H1 (cell line): ENCODE measurements at regions not wholly inside any gene's neighbourhood (a gene's known extent, or its start where the extent isn't known, plus 50 kb on each side); places are given as distances from the start of the nearest gene placed in this dataset.

Experiments used
- CTCF ChIA-PET: fragments of 300-600 bp; sonication (Branson Sonifier 250); formaldehyde crosslinking; loops from one replicate; lab custom pipeline; 2021; ENCODE audit not compliant: partially characterized antibody; lab: Charles Lee
- POLR2A ChIA-PET: fragments of 300-600 bp; sonication (Branson Sonifier 250); formaldehyde crosslinking; loops from one replicate; lab custom pipeline; 2021; ENCODE audit warnings: inconsistent platforms; ENCODE audit not compliant: partially characterized antibody; lab: Charles Lee
- DNase-seq, 2 experiments: peaks; one replicate each; pipeline versions ENCODE4 v3.0.0 to v3.0.0-alpha.2; 2010 to 2022; ENCODE audit warnings: low spot score in 2 of 2, low read depth in 1 of 2, mixed read lengths in 1 of 2
- FAIRE-seq: peaks from 2 replicates; lab custom pipeline; 2011; peaks lifted over from hg19 to GRCh38; lab: Jason Lieb, UNC
- H2AFZ ChIP-seq: 2 replicates; pipeline ENCODE4 v1.8.1; 2012; ENCODE audit warnings: low read length, inconsistent platforms
- H2AK5ac ChIP-seq: 2 replicates; pipeline ENCODE4 v1.6.1; 2013; ENCODE audit warnings: low read depth, low read length
- H2BK120ac ChIP-seq: replicated peaks from 2 replicates; pipeline ENCODE3; 2013; ENCODE audit warnings: low read depth, low read length, inconsistent platforms
- H2BK12ac ChIP-seq: 2 replicates; pipeline ENCODE4 v1.6.1; 2013; ENCODE audit warnings: low read depth, low read length
- H2BK15ac ChIP-seq: 2 replicates; pipeline ENCODE4 v1.6.1; 2013; ENCODE audit warnings: low read length
- H2BK20ac ChIP-seq: 2 replicates; pipeline ENCODE4 v1.6.1; 2013; ENCODE audit warnings: low read length
- H2BK5ac ChIP-seq: 2 replicates; pipeline ENCODE4 v1.6.1; 2013; ENCODE audit warnings: low read depth, low read length
- H3K14ac ChIP-seq: 2 replicates; pipeline ENCODE4 v1.6.1; 2013; ENCODE audit warnings: inconsistent platforms; ENCODE audit not compliant: insufficient read length
- H3K18ac ChIP-seq: 2 replicates; pipeline ENCODE4 v1.6.1; 2013; ENCODE audit warnings: low read length; ENCODE audit errors: extremely low read depth
- H3K23ac ChIP-seq: 2 replicates; pipeline ENCODE4 v1.6.1; 2013; ENCODE audit warnings: inconsistent platforms; ENCODE audit not compliant: insufficient read length
- H3K23me2 ChIP-seq: 2 replicates; pipeline ENCODE4 v1.6.1; 2013; ENCODE audit warnings: low read depth, low read length
- H3K27ac ChIP-seq: 2 replicates; pipeline ENCODE4 v1.6.1; 2011; ENCODE audit warnings: low read depth, low read length, inconsistent platforms
- H3K27me3 ChIP-seq, 4 experiments: replicated peaks in 1 of 4; 1 replicate in 1 of 4; 2 replicates in 3 of 4; pipeline versions ENCODE4 v1.6.1 to v1.8.1; 2011 to 2013; ENCODE audit warnings: low read length in 3 of 4, mild to moderate bottlenecking in 3 of 4, inconsistent platforms in 2 of 4, mixed read lengths in 2 of 4, moderate library complexity in 1 of 4; ENCODE audit not compliant: control insufficient read depth in 3 of 4, insufficient read depth in 3 of 4; ENCODE audit errors: extremely low read depth in 1 of 4
- H3K36me3 ChIP-seq, 4 experiments: 2 replicates each; pipeline versions ENCODE4 v1.6.1 to v1.8.1; 2011 to 2013; ENCODE audit warnings: mild to moderate bottlenecking in 4 of 4, low read length in 3 of 4, moderate library complexity in 2 of 4, control low read depth in 1 of 4, inconsistent platforms in 1 of 4; ENCODE audit not compliant: insufficient read depth in 4 of 4, control insufficient read depth in 2 of 4
- H3K4ac ChIP-seq: replicated peaks from 2 replicates; pipeline ENCODE3; 2013; ENCODE audit warnings: low read length, low read depth, mixed read lengths, inconsistent platforms; ENCODE audit not compliant: insufficient read length
- H3K4me1 ChIP-seq, 4 experiments: replicated peaks in 1 of 4; 1 replicate in 1 of 4; 2 replicates in 3 of 4; pipeline versions ENCODE4 v1.6.1 to v1.8.1; 2011 to 2013; ENCODE audit warnings: low read length in 3 of 4, inconsistent platforms in 2 of 4, mixed read lengths in 1 of 4; ENCODE audit not compliant: insufficient read depth in 4 of 4, control insufficient read depth in 3 of 4
- H3K4me2 ChIP-seq, 2 experiments: 2 replicates each; pipeline versions ENCODE4 v1.6.1 to v1.8.1; 2011 to 2013; ENCODE audit warnings: low read depth in 2 of 2, low read length in 2 of 2, control low read depth in 1 of 2, inconsistent platforms in 1 of 2, mild to moderate bottlenecking in 1 of 2; ENCODE audit not compliant: insufficient read depth in 1 of 2
- H3K4me3 ChIP-seq, 4 experiments: fragments of 200-600, 300-600 bp in 1 of 4; sonication (generic), shearing (Covaris generic), sonication (Bioruptor Twin) in 1 of 4; 2 replicates each; pipeline versions ENCODE4 v1.5.1 to v1.8.1; 2011 to 2016; ENCODE audit warnings: low read length in 4 of 4, low read depth in 3 of 4, control low read depth in 2 of 4, inconsistent platforms in 2 of 4, mild to moderate bottlenecking in 2 of 4, mixed read lengths in 1 of 4, moderate library complexity in 1 of 4; ENCODE audit not compliant: insufficient read depth in 2 of 4; ENCODE audit errors: extremely low read depth in 1 of 4
- H3K56ac ChIP-seq: replicated peaks from 2 replicates; pipeline ENCODE3; 2013; ENCODE audit warnings: low read depth, mild to moderate bottlenecking, mixed read lengths, low read length, inconsistent platforms; ENCODE audit not compliant: insufficient read length
- H3K79me1 ChIP-seq: 2 replicates; pipeline ENCODE4 v1.6.1; 2013; ENCODE audit warnings: low read depth, low read length, control low read depth
- H3K79me2 ChIP-seq, 2 experiments: 2 replicates each; pipeline versions ENCODE4 v1.6.1 to v1.8.1; 2012 to 2013; ENCODE audit warnings: low read length in 2 of 2, mild to moderate bottlenecking in 2 of 2, inconsistent platforms in 1 of 2; ENCODE audit not compliant: insufficient read depth in 2 of 2, control insufficient read depth in 1 of 2
- H3K9ac ChIP-seq, 4 experiments: replicated peaks in 1 of 4; 1 replicate in 1 of 4; 2 replicates in 3 of 4; pipeline versions ENCODE4 v1.6.1 to v1.8.1; 2011 to 2013; ENCODE audit warnings: low read depth in 3 of 4, low read length in 3 of 4, control low read depth in 2 of 4, mild to moderate bottlenecking in 2 of 4, moderate library complexity in 2 of 4, inconsistent platforms in 1 of 4; ENCODE audit errors: extremely low read depth in 1 of 4
- H3K9me3 ChIP-seq, 2 experiments: 2 replicates each; pipeline versions ENCODE4 v1.6.1 to v1.8.1; 2012 to 2013; ENCODE audit warnings: mild to moderate bottlenecking in 2 of 2, moderate library complexity in 2 of 2, control low read depth in 1 of 2, inconsistent platforms in 1 of 2, low read depth in 1 of 2, low read length in 1 of 2, mixed read lengths in 1 of 2; ENCODE audit not compliant: insufficient read depth in 2 of 2
- H4K20me1 ChIP-seq, 2 experiments: replicated peaks in 1 of 2; 2 replicates each; pipeline versions ENCODE3 to v1.8.1; 2011 to 2013; ENCODE audit warnings: inconsistent platforms in 2 of 2, low read length in 2 of 2, mild to moderate bottlenecking in 1 of 2; ENCODE audit not compliant: insufficient read depth in 2 of 2, control insufficient read depth in 1 of 2
- H4K5ac ChIP-seq: 2 replicates; pipeline ENCODE4 v1.6.1; 2013; ENCODE audit warnings: low read length, low read depth, mixed read lengths, inconsistent platforms; ENCODE audit not compliant: insufficient read length
- H4K8ac ChIP-seq: 2 replicates; pipeline ENCODE4 v1.8.0; 2013; ENCODE audit warnings: mild to moderate bottlenecking, moderate library complexity, low read length, inconsistent platforms; ENCODE audit not compliant: insufficient read depth; ENCODE audit errors: extremely low read depth
- H4K91ac ChIP-seq: replicated peaks from 2 replicates; pipeline ENCODE3; 2013; ENCODE audit warnings: low read length, mixed read lengths, inconsistent platforms; ENCODE audit not compliant: insufficient read length
- ASH2L ChIP-seq: fragments of 200-600, 300-600 bp; sonication (generic); IDR thresholded peaks from one replicate; pipeline ENCODE4 v1.7.1; 2017; ENCODE audit warnings: low read length
- BRCA1 ChIP-seq: IDR thresholded peaks from 2 replicates; pipeline ENCODE4 v1.6.1; 2012; ENCODE audit warnings: low read depth, low read length, improper control_type of control experiment
- CBX5 ChIP-seq: fragments of 300-800, 300-1000 bp; sonication (generic); IDR thresholded peaks from 2 replicates; pipeline ENCODE4 v1.7.1; 2016; ENCODE audit warnings: antibody characterized with exemption, low read length, low read depth
- CREB1 ChIP-seq: IDR thresholded peaks from 2 replicates; pipeline ENCODE4 v1.6.1; 2012; ENCODE audit warnings: inconsistent platforms
- EP300 ChIP-seq, 2 experiments: IDR thresholded peaks; 1 replicate in 1 of 2; 2 replicates in 1 of 2; pipeline ENCODE4 v1.6.1; 2011 to 2012; ENCODE audit warnings: low read depth in 2 of 2, low read length in 2 of 2, mild to moderate bottlenecking in 2 of 2, borderline replicate concordance in 1 of 2, inconsistent platforms in 1 of 2, moderate library complexity in 1 of 2
- FOSL1 ChIP-seq: IDR thresholded peaks from 2 replicates; pipeline ENCODE4 v1.6.1; 2011; ENCODE audit warnings: mild to moderate bottlenecking, low read depth, low read length, moderate library complexity; ENCODE audit not compliant: insufficient read depth
- JUND ChIP-seq: IDR thresholded peaks from 2 replicates; pipeline ENCODE4 v1.6.1; 2011; ENCODE audit warnings: mild to moderate bottlenecking, improper control_type of control experiment, low read length
- KDM5A ChIP-seq: fragments of 200-600 bp; IDR thresholded peaks from 2 replicates; pipeline ENCODE4 v1.7.1; 2012; ENCODE audit warnings: mild to moderate bottlenecking, low read length, inconsistent platforms, mixed read lengths
- NANOG ChIP-seq: IDR thresholded peaks from 2 replicates; pipeline ENCODE4 v1.6.1; 2011; ENCODE audit warnings: low read length, low read depth, mild to moderate bottlenecking, inconsistent platforms; ENCODE audit not compliant: insufficient read depth, poor library complexity, severe bottlenecking
- POLR2A ChIP-seq, 2 experiments: IDR thresholded peaks; 1 replicate in 1 of 2; 2 replicates in 1 of 2; pipeline ENCODE4 v1.6.1; 2011; ENCODE audit warnings: low read depth in 2 of 2, low read length in 2 of 2, mild to moderate bottlenecking in 2 of 2; ENCODE audit errors: control extremely low read depth in 1 of 2
- POLR2AphosphoS5 ChIP-seq: IDR thresholded peaks from 2 replicates; pipeline ENCODE4 v1.6.1; 2011; ENCODE audit warnings: low read depth, low read length
- WGBS, 2 experiments: shearing (Covaris generic) in 1 of 2; methylation state at CpG; one replicate each; pipeline versions ENCODE4 v1.1.6 to v1.1.7; 2013 to 2015; ENCODE audit warnings: low lambda C conversion rate in 2 of 2, mixed read lengths in 2 of 2, inconsistent platforms in 1 of 2, low coverage in 1 of 2, missing lambda C conversion rate in 1 of 2; ENCODE audit not compliant: insufficient replicate concordance in 2 of 2, insufficient coverage in 1 of 2, insufficient read length in 1 of 2; ENCODE audit errors: extremely low coverage in 1 of 2, missing lambda C conversion rate in 1 of 2; 5-methylcytosine and 5-hydroxymethylcytosine counted together
- TF ChIP-seq, protein P1 (sequence below): IDR thresholded peaks from 2 replicates; pipeline ENCODE4 v1.6.1; 2011; ENCODE audit warnings: low read length, improper control_type of control experiment

DNA sequence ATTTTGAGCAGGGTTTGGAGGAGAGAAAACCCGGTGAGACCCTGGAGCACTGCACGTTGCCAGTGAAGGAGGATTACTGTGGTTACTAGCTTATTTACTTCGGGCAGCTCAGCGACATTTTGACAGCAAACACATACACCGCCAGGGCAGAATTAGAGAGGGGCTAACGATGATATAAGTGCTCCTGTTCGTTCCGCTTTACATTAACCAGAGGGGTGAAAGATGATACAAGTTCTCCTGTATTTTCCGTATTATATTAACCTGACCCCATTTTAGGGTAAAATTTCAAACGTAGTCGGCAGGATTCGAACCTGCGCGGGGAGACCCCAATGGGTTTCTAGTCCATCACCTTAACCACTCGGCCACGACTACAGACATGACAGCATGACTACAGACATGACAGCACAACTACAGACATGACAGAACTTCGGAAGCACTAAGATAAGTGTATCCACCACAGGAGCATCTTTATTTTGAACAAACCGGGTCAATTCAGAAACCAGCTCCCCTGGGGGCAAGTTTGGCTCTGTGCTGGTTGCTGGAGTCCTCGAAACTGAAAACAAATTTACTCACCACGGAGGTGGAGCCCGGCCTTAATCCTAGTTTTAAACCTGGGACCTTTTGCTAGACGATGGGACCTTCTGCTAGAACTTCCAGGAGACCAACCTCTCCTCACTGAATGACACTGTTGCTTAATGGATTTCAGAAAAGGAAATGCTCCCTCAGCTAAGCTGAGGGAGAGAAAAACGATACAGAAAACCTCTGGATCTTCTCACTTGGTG, 80.4 kb upstream of the ZNF184 start:
- H2BK20ac ChIP-seq, result no peak overlapping the region
- no peak overlapping the region for H4K91ac ChIP-seq
- ChIA-PET POLR2A (interaction anchor here (0.8 to 1.2 kb wide), 7 partner anchors 8 to 340 kb away, joined by 3 to 4 read pairs (median 3); a partner anchor contains a TSS), CTCF (interaction anchor here (1.0 to 1.8 kb wide), 6 partner anchors 8 to 1279 kb away, joined by 3 to 6 read pairs (median 4); no protein-coding TSS in a partner anchor)
- no peaks in the 10 kb centered on the region for H3K79me2 ChIP-seq
- no peaks in the 10 kb centered on the region; a peak in 2 of 7 replicates for H3K4me1 ChIP-seq
- WGBS, 2 experiments, result 3% methylated on average over 23 of the region's 23 CpGs; no CpG with 5 or more reads in 1 of the 2 experiments
- no peaks in the 10 kb centered on the region for H4K20me1 ChIP-seq
- no peak overlapping the region for H4K5ac ChIP-seq
- H3K4me2 ChIP-seq, result peak overlapping the region; percentile 60 to 79
- peak overlapping the region; percentile 64 to 86 (median 66) for H3K4me3 ChIP-seq
- no peak overlapping the region for H3K18ac ChIP-seq
- 0 out of 2 replicates have a peak overlapping the region, but pooled peaks have one; percentile 6 for H2AFZ ChIP-seq
- H2AK5ac ChIP-seq, result no peak overlapping the region
- no peak overlapping the region for H3K27ac ChIP-seq
- no peak overlapping the region for H2BK120ac ChIP-seq
- no peak overlapping the region for H3K14ac ChIP-seq
- H3K4ac ChIP-seq, result no peak overlapping the region
- no peaks in the 10 kb centered on the region for H3K36me3 ChIP-seq
- no peaks in the 10 kb centered on the region for H3K79me1 ChIP-seq
- H4K8ac ChIP-seq, result no peak overlapping the region
- DNase-seq (peak; percentile 73 to 94), FAIRE-seq (peak; percentile 99)
- no peaks in the 10 kb centered on the region for H3K9me3 ChIP-seq
- peak overlapping the region in 1 of 4 experiments; percentile 50; a peak in 2 of 7 replicates for H3K9ac ChIP-seq
- H2BK5ac ChIP-seq, result no peak overlapping the region
- H3K23ac ChIP-seq, result no peak overlapping the region
- no peak overlapping the region for H2BK15ac ChIP-seq
- H3K27me3 ChIP-seq, result peaks cover 0 to 14% (median 9%) of the 10 kb centered on the region in 4 experiments; a peak in 5 of 7 replicates
- H2BK12ac ChIP-seq, result no peak overlapping the region
- no peak overlapping the region for H3K56ac ChIP-seq
- peaks cover 2% of the 10 kb centered on the region; the same call in 1 of the 2 replicates for H3K23me2 ChIP-seq
- TF ChIP-seq ASH2L, result peak; percentile 66
- TF ChIP-seq CREB1, result peak; percentile 91
- no peak for TF ChIP-seq FOSL1
- no peak for TF ChIP-seq KDM5A
- TF ChIP-seq NANOG, result no peak
- TF ChIP-seq, protein P1, sequence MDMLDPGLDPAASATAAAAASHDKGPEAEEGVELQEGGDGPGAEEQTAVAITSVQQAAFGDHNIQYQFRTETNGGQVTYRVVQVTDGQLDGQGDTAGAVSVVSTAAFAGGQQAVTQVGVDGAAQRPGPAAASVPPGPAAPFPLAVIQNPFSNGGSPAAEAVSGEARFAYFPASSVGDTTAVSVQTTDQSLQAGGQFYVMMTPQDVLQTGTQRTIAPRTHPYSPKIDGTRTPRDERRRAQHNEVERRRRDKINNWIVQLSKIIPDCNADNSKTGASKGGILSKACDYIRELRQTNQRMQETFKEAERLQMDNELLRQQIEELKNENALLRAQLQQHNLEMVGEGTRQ, result no peak
- no peak for TF ChIP-seq EP300 (IDR thresholded peaks at IDR 0.05; ENCODE audit: borderline replicate concordance in 1 of 2, low read depth in 2 of 2, low read length in 2 of 2)
- peak; percentile 74 for TF ChIP-seq JUND
- TF ChIP-seq BRCA1, result no peak
- TF ChIP-seq CBX5, result no peak
- TF ChIP-seq POLR2AphosphoS5, result no peak
- no peak for TF ChIP-seq POLR2A (IDR thresholded peaks at IDR 0.05; ENCODE audit: control extremely low read depth in 1 of 2, low read depth in 2 of 2, low read length in 2 of 2)
